GM18507 (cell line): ENCODE measurements at regions not wholly inside any gene's neighbourhood (a gene's known extent, or its start where the extent isn't known, plus 50 kb on each side); places are given as distances from the start of the nearest gene placed in this dataset.

Source experiments
- DNase-seq: peaks from one replicate; pipeline ENCODE4 v3.0.0; 2011; ENCODE audit warnings: low read depth; ENCODE audit not compliant: insufficient read length; ENCODE audit errors: extremely low spot score
- FAIRE-seq: peaks from 2 replicates; lab custom pipeline; 2011; peaks lifted over from hg19 to GRCh38; lab: Jason Lieb, UNC

- FAIRE-seq: no peak
- DNase-seq: no peak
Measured at GRCh38 chr7:10022957-10023356, 950.7 kb upstream of the PHF14 start.

- DNase-seq: no peak
- FAIRE-seq: no peak
Measured at GRCh38 chr7:10034843-10035556, 938.7 kb upstream of the PHF14 start.

- FAIRE-seq: no peak
- DNase-seq: no peak
Measured at GRCh38 chr7:10036693-10037092, 937.0 kb upstream of the PHF14 start.

- DNase-seq: no peak
- no peak for FAIRE-seq
Measured at GRCh38 chr7:10038351-10038750, 935.3 kb upstream of the PHF14 start.

GRCh38 chr7:10040674-10041073, 933.0 kb upstream of the PHF14 start:
- FAIRE-seq (no peak), DNase-seq (no peak)

- DNase-seq (no peak), FAIRE-seq (no peak)
Measured at GRCh38 chr7:10070899-10071298, 902.8 kb upstream of the PHF14 start.

GRCh38 chr7:10075866-10076265, 897.8 kb upstream of the PHF14 start:
- no peak for FAIRE-seq
- no peak for DNase-seq

- no peak for FAIRE-seq
- no peak for DNase-seq
Measured at GRCh38 chr7:10076660-10077300, 896.9 kb upstream of the PHF14 start.

GRCh38 chr7:10079572-10079971, 894.1 kb upstream of the PHF14 start:
- no peak for FAIRE-seq

GRCh38 chr7:10082896-10083295, 890.8 kb upstream of the PHF14 start:
- FAIRE-seq (no peak), DNase-seq (no peak)

More at GRCh38 chr7:10079572-10079971, 894.1 kb upstream of the PHF14 start:
- DNase-seq: no peak

GRCh38 chr7:10083766-10084165, 889.9 kb upstream of the PHF14 start:
- FAIRE-seq (no peak), DNase-seq (no peak)

GRCh38 chr7:10085231-10085630, 888.4 kb upstream of the PHF14 start:
- no peak for DNase-seq
- FAIRE-seq: no peak

- no peak for FAIRE-seq
- no peak for DNase-seq
Measured at GRCh38 chr7:10100572-10100971, 873.1 kb upstream of the PHF14 start.

- no peak for FAIRE-seq
Measured at GRCh38 chr7:10101351-10101750, 872.3 kb upstream of the PHF14 start.

GRCh38 chr7:10104292-10104691, 869.4 kb upstream of the PHF14 start:
- no peak for FAIRE-seq
- no peak for DNase-seq

More at GRCh38 chr7:10101351-10101750, 872.3 kb upstream of the PHF14 start:
- DNase-seq: no peak

- DNase-seq: no peak
- no peak for FAIRE-seq
Measured at GRCh38 chr7:10106609-10107008, 867.1 kb upstream of the PHF14 start.

GRCh38 chr7:10116511-10116910, 857.2 kb upstream of the PHF14 start:
- FAIRE-seq: no peak
- no peak for DNase-seq

- no peak for DNase-seq
Measured at GRCh38 chr7:10117815-10118214, 855.9 kb upstream of the PHF14 start.

GRCh38 chr7:10120936-10121335, 852.7 kb upstream of the PHF14 start:
- FAIRE-seq: no peak
- DNase-seq: no peak

More at GRCh38 chr7:10117815-10118214, 855.9 kb upstream of the PHF14 start:
- FAIRE-seq: no peak

GRCh38 chr7:10121631-10122030, 852.0 kb upstream of the PHF14 start:
- DNase-seq (no peak), FAIRE-seq (no peak)

- DNase-seq (no peak), FAIRE-seq (no peak)
Measured at GRCh38 chr7:10122551-10123100, 851.0 kb upstream of the PHF14 start.
